GM19397 (cell line): ENCODE measurements at regions not wholly inside any gene's neighbourhood (a gene's known extent, or its start where the extent isn't known, plus 50 kb on each side); places are given as distances from the start of the nearest gene placed in this dataset.

Source experiments
- ATAC-seq: cut with Tn5 transposase; IDR thresholded peaks from one replicate; pipeline ENCODE4 v1.9.1; 2021; ENCODE audit warnings: mild to moderate bottlenecking, moderate library complexity; ENCODE audit not compliant: unreplicated experiment

- ATAC-seq, result no peak
Observed at GRCh38 chr14:42703501-42703900, 1096.8 kb downstream of the LRFN5 start.

GRCh38 chr14:42687421-42687820 is 1080.7 kb downstream of the LRFN5 start:
- no peak for ATAC-seq

- no peak for ATAC-seq
Observed at GRCh38 chr14:42683707-42684106, 1077.0 kb downstream of the LRFN5 start.

GRCh38 chr14:42676636-42677035 is 1070.0 kb downstream of the LRFN5 start:
- ATAC-seq, result no peak

- ATAC-seq, result no peak
Observed at GRCh38 chr14:42673963-42674362, 1067.3 kb downstream of the LRFN5 start.

- ATAC-seq, result no peak
Observed at GRCh38 chr14:42671636-42672035, 1065.0 kb downstream of the LRFN5 start.

GRCh38 chr14:42665083-42665482 is 1058.4 kb downstream of the LRFN5 start:
- no peak for ATAC-seq

GRCh38 chr14:42664190-42664589 is 1057.5 kb downstream of the LRFN5 start:
- no peak for ATAC-seq

GRCh38 chr14:42654707-42655106 is 1048.0 kb downstream of the LRFN5 start:
- ATAC-seq, result no peak

- ATAC-seq, result no peak
Observed at GRCh38 chr14:42642787-42643186, 1036.1 kb downstream of the LRFN5 start.

- ATAC-seq, result no peak
Observed at GRCh38 chr14:42633504-42634095, 1026.9 kb downstream of the LRFN5 start.

- ATAC-seq, result no peak
Observed at GRCh38 chr14:42629553-42629952, 1022.9 kb downstream of the LRFN5 start.

- ATAC-seq, result no peak
Observed at GRCh38 chr14:42628602-42629001, 1021.9 kb downstream of the LRFN5 start.

GRCh38 chr14:42626986-42627385 is 1020.3 kb downstream of the LRFN5 start:
- no peak for ATAC-seq

- ATAC-seq, result no peak
Observed at GRCh38 chr14:42624980-42625761, 1018.5 kb downstream of the LRFN5 start.

GRCh38 chr14:42617005-42617404 is 1010.3 kb downstream of the LRFN5 start:
- ATAC-seq, result no peak

GRCh38 chr14:42606839-42607238 is 1000.2 kb downstream of the LRFN5 start:
- ATAC-seq, result no peak

GRCh38 chr14:42602336-42602845 is 995.7 kb downstream of the LRFN5 start:
- ATAC-seq, result no peak

GRCh38 chr14:42572032-42572431 is 965.4 kb downstream of the LRFN5 start:
- no peak for ATAC-seq

GRCh38 chr14:42569227-42569626 is 962.6 kb downstream of the LRFN5 start:
- ATAC-seq, result no peak

- no peak for ATAC-seq
Observed at GRCh38 chr14:42565556-42565955, 958.9 kb downstream of the LRFN5 start.

- no peak for ATAC-seq
Observed at GRCh38 chr14:42563313-42563712, 956.6 kb downstream of the LRFN5 start.
